ENCODE measurements at regions not wholly inside any gene's neighbourhood (a gene's known extent, or its start where the extent isn't known, plus 50 kb on each side); places are given as distances from the start of the nearest gene placed in this dataset.

DNA sequence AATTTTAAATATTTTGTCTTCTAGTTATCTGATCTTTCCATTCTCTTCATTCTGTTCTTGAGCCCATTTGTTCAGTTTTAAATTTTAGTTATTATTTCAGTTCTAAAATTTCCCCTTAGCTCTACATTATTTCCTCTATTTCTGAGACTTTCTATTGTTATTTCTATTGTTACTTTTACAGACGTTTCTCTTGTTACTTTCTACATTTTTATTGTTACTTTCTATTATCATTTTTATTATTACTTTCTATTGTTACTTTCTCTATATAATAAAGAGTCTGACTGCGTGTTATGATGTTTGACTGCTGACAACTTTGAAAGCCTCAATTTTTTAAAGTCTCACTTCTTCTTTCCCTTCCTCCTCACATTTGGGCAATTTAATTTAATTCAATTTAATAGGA, 915.7 kb upstream of the PCDH20 start:
- DNase-seq (ENCODE audit: low read depth in 4 of 4, low spot score in 1 of 4): no peak

DNA sequence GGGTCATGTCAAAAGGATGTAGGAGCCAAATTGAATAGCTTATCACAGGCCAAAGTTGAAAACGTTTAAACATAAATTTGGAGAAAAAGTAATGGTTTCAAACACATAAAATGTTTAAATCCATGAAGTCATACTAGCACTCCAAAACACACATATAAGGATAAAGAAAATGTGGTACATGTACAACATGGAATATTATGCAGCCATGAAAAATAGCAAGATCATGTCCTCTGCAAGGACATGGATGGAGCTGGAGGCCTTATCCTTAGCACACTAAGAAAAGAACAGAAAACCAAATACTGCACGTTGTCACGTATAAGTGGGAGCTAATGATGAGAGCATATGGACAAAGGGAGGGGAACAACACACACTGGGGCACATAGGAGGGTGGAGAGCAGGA, 911.7 kb upstream of the PCDH20 start:
- DNase-seq (ENCODE audit: low read depth in 4 of 4, low spot score in 1 of 4): no peak

DNA sequence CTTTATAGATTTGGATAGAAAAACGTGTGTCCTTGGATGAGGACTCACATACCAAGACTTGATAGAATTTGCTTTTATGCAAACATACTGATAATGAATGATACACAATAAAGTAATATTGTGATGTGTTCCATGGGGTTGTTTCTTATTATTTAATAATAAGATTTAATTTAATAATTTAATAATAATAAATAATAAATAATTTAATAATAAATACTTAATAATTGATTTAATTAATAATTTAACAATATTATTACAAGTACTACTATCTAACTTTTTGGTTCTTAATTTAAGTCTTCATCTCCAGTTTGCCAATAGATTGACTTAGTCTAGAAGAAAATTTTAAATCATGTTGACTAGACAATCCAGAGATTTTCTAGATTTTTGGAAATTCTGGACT, 909.2 kb upstream of the PCDH20 start:
- no peak for DNase-seq (ENCODE audit: low read depth in 4 of 4, low spot score in 1 of 4)

DNA sequence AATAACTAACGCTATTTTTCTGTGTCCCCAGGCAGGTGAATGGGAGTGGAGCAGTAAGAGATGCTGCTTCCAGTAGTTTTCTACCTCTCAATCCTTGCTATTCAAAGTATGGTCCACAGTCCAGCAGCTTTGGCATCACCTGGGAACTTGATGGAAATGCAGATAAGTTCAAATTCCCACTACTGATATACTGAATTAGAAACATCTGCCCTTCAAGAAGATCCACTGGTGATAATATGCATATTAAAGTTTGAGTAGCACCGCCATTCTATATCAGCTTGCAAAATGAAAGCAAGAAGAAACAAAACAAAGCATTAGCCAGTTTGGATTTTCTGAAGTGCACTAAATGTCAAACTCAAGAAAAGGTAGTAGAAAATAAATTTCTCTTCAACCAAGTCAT, 906.2 kb upstream of the PCDH20 start:
- no peak for DNase-seq (ENCODE audit: low read depth in 4 of 4, low spot score in 1 of 4)

DNA sequence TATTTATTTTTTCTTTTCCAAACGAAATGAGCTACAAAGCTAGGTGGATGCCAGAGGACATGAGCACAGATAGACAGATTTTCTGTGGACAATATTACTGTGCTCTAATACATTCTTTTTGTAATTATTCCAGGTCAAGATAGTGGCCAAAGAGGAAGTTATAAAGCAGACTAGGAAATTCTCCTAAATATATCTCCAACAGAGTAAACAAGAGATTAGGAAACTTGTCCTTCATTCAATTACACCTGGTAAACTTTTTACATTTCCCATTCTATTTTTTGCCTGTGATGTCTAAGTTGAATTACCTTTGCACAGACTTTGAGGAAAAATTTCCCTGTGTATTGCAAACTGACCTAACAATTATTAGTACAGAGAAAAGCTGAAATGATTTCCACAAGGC, 905.5 kb upstream of the PCDH20 start:
- DNase-seq (ENCODE audit: low read depth in 4 of 4, low spot score in 1 of 4): no peak

DNA sequence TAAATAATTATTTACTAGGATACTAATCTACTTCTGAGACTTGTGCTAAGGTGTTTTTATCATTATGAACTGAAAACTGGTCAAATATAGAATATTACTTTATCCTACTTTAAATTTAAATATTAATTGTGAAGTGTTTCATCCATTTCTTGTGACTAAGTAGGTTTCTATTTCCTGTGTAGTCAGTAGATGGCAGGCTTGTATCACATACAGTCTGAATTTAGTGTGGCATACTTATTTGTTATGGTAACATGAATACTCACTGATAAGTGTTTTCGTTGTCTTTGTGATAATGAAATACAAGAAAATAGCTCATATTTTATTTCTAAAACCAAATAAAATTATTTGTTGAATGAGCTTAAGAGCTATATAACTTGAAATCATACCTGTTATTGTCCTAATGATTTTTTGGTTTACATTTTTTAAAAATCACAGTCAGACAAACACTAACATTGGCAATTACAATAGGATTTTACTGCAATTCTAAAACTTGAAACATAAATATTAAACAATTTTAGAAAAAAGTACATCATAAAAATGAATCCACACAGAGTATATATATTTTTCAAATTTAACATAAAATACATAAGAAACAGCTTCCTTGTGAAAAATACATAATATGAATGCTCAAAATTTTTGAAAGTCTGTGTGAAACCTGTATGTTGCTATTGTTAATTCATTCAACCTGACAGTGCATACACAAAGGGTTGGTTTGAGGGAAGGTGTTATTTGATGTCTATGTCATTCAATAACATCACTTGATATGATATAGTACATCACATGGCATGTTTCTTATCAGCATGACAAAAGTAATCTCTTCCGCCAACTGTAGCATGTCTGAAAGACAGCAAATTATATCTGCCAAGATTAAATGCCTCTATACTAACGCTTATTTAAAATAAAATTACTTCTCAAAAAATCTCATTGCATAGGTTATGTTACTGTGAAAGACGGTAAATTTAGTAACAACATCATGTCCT, 904.8 kb upstream of the PCDH20 start:
- DNase-seq (ENCODE audit: low read depth in 4 of 4, low spot score in 1 of 4): no peak

DNA sequence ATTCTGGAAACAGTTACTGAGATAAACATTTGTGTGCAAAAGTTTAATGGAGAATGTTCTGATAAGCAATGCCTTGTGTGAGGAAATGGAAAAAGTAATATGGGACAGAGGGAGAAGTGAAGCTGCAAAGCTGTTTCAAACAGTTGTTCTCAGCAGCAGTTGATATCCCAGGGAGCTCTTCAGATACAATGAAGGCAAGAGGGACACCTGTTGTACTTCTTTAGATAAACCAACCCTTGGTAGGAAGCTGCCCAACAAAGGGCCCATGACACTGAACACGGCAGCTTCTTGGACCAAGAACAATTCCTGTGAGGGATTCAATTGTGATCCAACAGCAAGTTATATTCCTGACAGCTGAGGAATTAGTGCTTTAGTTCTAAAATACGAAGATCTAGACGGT, 894.3 kb upstream of the PCDH20 start:
- no peak for DNase-seq (ENCODE audit: low read depth in 4 of 4, low spot score in 1 of 4)

DNA sequence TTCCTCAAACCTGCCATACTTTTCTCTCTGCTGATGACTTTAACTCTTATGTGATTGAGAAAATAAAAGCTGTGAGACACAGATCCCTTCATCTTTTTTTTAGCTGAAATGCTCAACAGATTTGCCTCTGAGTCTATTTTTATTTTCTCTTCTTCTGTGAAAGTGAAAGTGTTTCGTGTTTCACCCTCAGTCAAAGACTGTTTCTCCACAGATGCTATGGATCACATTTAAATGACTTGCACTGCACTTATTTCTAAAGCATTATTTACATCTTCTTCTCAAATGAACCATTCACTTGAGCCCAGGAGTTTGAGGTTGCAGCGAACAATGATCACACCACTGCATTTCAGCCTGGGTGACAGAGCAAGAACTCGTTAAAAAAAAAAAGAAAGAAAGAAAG, 890.1 kb upstream of the PCDH20 start:
- no peak for DNase-seq (ENCODE audit: low read depth in 4 of 4, low spot score in 1 of 4)

DNA sequence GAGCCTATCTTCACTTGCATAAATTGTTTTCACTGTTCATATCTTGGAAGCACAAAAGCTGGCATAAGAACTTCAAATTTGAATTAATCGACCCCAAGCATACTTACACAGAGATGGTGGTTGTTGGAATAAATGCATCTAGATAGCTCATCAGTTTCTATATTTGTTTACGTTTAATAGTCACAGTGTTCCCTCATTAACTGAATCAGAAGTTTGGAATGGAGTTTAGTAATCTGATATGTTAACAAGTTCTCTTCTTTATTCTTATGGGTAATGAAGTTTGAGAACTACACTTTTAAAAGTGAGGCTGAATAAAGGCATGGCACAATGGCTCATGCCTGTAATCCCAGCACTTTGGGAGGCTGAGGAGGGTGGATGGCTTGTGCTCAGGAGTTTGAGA, 886.7 kb upstream of the PCDH20 start:
- DNase-seq (ENCODE audit: low read depth in 4 of 4, low spot score in 1 of 4): no peak

DNA sequence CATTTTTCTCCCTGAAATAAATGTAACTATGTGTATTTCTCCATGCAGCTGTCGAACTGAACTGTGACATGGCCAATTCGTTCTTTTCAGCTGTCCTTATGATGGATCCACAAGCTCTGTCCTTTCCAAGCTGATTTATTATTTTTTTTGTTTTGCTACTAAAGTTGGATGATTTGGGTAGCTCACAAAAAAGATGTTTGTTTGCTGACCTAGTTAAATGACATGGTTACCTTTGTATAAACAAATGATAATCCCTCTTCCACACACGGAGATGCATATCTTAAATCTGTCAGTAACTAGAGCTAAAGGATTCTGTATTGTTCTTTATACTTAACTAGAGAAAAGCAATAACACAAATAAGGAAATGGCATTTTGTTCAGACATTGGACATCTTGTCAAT, 884.3 kb upstream of the PCDH20 start:
- no peak for DNase-seq (ENCODE audit: low read depth in 4 of 4, low spot score in 1 of 4)

DNA sequence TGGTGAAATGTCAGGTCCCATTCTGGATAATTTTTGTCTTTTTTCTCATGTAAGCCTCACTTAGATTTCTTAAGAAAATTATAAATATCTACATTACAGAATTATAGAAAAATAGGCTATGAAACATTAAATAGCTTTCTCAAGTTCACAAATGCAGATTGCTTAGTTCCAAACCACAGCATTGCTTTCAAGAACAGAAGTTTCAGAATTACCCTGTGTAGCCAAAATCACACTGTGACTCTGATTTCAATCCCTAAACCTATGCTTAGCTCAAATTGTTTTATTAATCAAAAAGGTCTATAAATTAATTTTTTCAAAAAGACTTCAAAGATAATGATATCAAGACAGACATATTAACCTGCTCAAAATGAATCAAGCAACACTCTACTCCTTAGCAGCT, 881.2 kb upstream of the PCDH20 start:
- DNase-seq (ENCODE audit: low read depth in 4 of 4, low spot score in 1 of 4): no peak

DNA sequence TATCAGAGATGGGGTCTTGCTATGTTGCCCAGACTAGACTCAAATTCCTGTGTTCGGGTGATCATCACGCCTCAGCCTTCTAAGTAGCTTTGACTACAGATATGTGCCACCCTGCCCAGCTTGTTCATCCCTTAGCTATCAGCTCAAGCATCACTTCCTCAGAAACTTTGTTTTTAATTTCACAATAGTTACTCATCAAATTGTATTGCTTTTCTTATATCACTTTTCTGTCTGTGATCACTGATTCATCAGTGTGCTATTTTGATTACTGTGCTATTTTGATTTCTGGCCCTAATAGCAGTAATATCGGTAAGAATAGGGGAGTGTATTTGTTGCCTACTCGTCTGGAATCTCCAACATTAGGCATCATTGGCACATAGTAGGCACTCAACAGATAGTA, 878.6 kb upstream of the PCDH20 start:
- DNase-seq (ENCODE audit: low read depth in 4 of 4, low spot score in 1 of 4): no peak

DNA sequence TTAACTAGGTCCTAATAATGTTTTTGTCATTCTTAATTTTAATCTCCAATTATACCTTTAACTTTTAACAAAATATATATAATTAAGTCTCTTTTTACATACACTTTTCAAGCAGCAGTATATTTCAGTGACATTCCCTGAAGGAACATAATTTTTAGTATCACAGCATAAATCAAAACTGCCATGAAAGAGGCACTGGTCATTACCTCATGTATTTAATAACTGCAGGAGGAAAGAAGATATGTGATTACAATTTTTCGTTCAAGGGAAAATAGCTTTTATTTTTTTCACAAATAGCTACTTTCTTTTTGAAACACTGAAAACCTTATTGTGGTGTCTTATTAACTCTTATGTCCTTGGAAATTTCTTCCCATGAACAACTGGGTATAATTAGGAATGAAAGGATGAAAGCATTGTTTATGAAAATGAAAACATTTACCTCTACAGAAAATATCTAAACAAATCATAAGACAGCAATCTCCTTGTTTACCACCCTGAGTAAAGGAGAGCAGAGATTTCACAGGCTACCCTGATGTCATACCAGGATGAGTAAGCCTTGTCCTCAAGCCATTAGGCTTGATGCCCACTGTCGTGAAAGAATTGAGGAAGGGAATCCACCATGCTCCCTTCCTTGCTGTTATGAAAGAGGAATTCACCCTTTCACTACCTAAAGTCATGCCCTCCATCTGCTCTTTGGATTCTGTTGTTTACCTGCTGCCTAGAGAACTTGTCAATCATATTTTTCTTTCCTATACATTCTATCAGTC, 877.2 kb upstream of the PCDH20 start:
- DNase-seq (ENCODE audit: low read depth in 4 of 4, low spot score in 1 of 4): no peak

DNA sequence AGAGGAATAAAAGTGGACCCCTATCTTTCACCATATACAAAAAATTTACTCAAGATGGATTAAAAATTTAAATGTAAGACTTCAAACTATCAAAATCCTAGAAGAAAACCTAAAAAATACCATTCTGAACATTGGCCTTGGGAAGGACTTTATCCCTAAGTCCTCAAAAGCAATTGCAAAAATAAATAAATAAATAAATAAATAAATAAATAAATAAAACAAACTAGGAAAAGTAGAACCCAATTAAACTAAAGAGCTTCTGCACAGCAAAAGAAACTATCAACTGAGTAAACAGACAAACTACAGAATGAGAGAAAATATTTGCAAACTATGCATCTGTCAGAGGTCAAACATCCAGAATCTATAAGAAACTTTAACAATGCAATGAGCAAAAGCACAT, 874.9 kb upstream of the PCDH20 start:
- DNase-seq (ENCODE audit: low read depth in 4 of 4, low spot score in 1 of 4): no peak

DNA sequence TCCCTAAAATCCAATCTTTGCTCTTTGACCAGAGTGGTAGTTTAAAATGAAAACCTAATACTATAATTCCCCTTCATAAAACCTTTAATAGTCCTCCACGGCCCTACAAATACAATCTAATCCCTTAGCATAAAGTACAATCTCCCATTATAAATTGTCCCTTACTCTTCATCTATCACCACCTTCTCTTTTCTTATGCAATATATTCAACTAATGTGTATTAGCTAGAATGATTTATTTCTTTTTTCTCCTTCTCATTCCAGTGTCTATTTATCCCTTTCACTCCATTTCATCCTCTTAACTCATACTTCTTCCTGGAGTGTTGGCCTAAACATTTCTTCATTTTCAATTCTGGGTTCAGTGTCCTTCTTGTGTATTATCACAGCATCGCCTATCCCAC, 872.1 kb upstream of the PCDH20 start:
- no peak for DNase-seq (ENCODE audit: low read depth in 4 of 4, low spot score in 1 of 4)

DNA sequence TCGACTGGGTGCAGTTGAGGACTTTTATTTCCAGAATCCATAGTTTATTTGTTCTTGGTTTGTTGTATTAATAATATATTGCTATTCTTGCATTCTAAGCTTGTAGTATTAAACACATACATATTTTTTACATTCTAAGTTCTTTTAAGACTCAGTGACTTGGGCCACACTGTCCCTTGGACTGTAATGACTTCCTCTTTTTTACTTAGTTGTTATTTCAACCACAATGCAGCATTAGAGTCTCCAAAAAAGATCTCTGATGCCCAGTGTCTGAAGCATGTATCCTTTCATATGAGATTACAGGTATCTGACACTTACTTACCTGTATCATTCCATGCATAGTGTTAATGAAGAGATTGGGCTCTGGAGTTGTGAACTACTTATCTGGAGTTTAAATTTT, 864.9 kb upstream of the PCDH20 start:
- no peak for DNase-seq (ENCODE audit: low read depth in 4 of 4, low spot score in 1 of 4)

DNA sequence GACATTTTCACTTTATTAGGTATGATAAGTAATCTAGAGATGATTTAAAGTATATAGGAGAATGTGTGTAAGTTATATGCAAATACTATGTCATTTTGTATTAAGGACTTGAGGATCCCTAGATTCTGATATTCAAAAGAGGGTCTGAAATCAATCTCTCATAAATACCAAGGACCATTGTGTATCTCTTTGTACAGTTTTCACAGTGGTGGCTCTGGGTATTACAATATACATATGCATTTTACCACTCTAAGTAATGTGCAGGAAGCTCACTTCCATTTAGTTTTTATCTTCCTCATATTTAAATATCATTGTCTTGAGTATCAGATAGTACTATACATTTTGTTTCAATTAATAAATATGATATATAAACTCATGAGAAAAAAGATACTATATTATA, 862.6 kb upstream of the PCDH20 start:
- no peak for DNase-seq (ENCODE audit: low read depth in 4 of 4, low spot score in 1 of 4)

DNA sequence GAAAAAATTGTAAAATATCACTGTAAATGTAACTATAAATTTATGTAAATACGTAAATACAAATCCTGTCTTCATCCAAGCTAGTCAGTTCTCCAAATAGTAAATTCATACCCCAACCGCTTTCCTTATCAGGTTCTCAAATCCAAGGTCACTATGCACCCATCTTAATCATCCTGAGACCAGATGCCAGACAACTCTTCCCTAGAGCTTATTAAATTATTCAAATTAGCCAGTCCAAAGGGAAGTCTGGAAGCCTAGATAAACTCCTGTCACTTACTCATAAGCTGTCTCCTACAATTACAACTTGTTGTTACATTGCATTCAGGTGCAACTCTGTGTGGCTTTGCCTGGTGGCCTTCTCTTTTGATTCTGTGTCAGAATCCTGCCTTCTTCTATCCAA, 836.1 kb upstream of the PCDH20 start:
- no peak for DNase-seq (ENCODE audit: low read depth in 4 of 4, low spot score in 1 of 4)

DNA sequence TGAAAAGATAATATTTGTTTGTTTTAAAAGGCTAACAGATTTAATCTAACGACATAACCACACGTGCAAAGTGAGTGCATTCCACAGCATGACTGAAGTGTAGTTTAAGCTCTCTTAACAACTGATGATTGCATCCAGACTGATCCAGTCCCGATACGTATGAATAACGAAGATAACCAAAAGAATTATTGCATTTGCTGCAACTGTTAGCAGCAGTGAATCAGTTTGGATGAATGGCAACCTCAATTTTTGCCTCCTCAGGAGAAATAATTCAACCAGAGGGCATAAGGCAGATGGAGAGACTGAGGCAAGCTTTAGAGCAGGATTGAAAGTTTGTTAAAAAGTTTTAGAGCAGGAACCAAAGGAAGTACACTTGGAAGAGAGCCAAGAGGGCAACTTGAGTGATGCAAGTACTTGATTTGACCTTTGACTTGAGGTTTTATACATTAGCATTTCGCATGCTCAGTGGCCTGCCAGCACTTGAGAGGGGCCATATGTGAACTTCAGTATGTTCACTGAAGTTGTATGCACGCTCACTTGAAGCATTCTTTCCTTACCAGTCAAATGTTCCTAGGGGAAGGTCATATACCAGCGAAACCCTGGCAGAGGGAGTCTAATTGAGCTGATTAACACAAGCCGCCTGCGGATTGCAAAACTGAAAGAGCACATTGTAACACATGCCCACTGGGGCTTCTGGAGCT, 835.0 kb upstream of the PCDH20 start:
- DNase-seq (ENCODE audit: low read depth in 4 of 4, low spot score in 1 of 4): no peak

DNA sequence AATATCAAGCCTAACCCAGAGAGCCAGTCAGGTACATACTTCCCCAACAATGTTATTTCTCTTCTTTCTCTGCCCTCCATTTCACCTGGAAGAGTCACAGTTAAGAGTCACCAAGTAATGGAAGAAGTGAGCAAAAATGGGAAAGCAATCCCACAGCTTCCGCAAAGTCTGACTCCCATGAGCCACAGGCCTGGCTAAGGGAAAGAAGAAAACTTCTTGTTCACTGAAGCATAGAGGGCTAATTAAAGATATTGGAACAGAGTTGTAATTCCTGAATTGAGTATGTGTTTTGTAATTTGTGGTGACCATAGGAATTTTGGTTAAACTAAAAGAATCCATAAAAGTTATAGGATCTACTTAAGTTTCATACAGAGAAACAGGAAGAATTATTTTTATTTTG, 830.9 kb upstream of the PCDH20 start:
- no peak for DNase-seq (ENCODE audit: low read depth in 4 of 4, low spot score in 1 of 4)

DNA sequence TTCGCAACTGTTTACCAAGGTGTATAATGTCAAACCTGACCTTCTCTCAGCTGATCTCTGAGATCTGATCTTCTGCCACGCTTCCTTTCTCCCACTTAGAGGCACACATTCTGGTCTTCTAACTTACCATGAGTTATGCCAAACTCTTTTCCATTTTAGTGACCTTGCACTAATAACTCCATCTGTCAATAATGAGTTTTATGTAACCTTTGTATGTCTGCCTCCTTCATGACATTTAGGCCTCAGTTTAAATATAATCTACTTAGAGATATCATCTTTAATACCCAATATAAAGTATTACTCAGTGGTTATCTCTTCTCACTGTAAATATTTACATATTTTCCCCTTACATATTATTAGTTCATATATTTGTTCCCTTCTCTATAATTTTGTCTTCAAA, 827.5 kb upstream of the PCDH20 start:
- no peak for DNase-seq (ENCODE audit: low read depth in 4 of 4, low spot score in 1 of 4)
